NCI-H2196 (cell line): ENCODE measurements at regions not wholly inside any gene's neighbourhood (a gene's known extent, or its start where the extent isn't known, plus 50 kb on each side); places are given as distances from the start of the nearest gene placed in this dataset.
A peak's percentile ranks its signal among the peaks of the same experiment; 100 is the strongest.
"Not testable (repeated sequence)": the region's sequence is repeated elsewhere in the genome, so short reads cannot be mapped to it uniquely, and the experiment has no call there.

Experiments used
- DNase-seq: peaks from one replicate; lab custom pipeline; 2025; ENCODE audit not compliant: unreplicated experiment; lab: John Stamatoyannopoulos, UW

GRCh38 chr2:88802026-88802425, 110.6 kb downstream of the RPIA start:
- DNase-seq, result not testable (repeated sequence)

GRCh38 chr2:88807237-88807962, 115.9 kb downstream of the RPIA start:
- DNase-seq, result peak; percentile 12

- DNase-seq, result no peak
These were observed 116.6 kb downstream of the RPIA start for GRCh38 chr2:88808083-88808482.

GRCh38 chr2:88808652-88809051, 117.2 kb downstream of the RPIA start:
- no peak for DNase-seq

GRCh38 chr2:88809216-88809615, 117.7 kb downstream of the RPIA start:
- no peak for DNase-seq

GRCh38 chr2:88810017-88810416, 118.5 kb downstream of the RPIA start:
- DNase-seq, result no peak

- DNase-seq, result no peak
These were observed 119.0 kb downstream of the RPIA start for GRCh38 chr2:88810488-88810887.

- no peak for DNase-seq
These were observed 119.8 kb downstream of the RPIA start for GRCh38 chr2:88811233-88811632.

- DNase-seq, result no peak
These were observed 120.2 kb downstream of the RPIA start for GRCh38 chr2:88811681-88812080.

- DNase-seq, result no peak
These were observed 122.1 kb downstream of the RPIA start for GRCh38 chr2:88813612-88814011.

GRCh38 chr2:88815282-88815681, 123.8 kb downstream of the RPIA start:
- no peak for DNase-seq

- no peak for DNase-seq
These were observed 124.2 kb downstream of the RPIA start for GRCh38 chr2:88815697-88816096.

- DNase-seq, result no peak
These were observed 126.9 kb downstream of the RPIA start for GRCh38 chr2:88818381-88818780.

GRCh38 chr2:88824951-88825350, 133.5 kb downstream of the RPIA start:
- no peak for DNase-seq

GRCh38 chr2:88826399-88826798, 134.9 kb downstream of the RPIA start:
- DNase-seq, result no peak

- no peak for DNase-seq
These were observed 136.3 kb downstream of the RPIA start for GRCh38 chr2:88827821-88828220.

- no peak for DNase-seq
These were observed 137.1 kb downstream of the RPIA start for GRCh38 chr2:88828397-88829137.

GRCh38 chr2:88829607-88830463, 138.4 kb downstream of the RPIA start:
- no peak for DNase-seq

- no peak for DNase-seq
These were observed 139.8 kb downstream of the RPIA start for GRCh38 chr2:88831071-88831791.

GRCh38 chr2:88831792-88832248, 140.3 kb downstream of the RPIA start:
- DNase-seq, result no peak
